HS-5 (cell line): ENCODE measurements at regions not wholly inside any gene's neighbourhood (a gene's known extent, or its start where the extent isn't known, plus 50 kb on each side); places are given as distances from the start of the nearest gene placed in this dataset.
A peak's percentile ranks its signal among the peaks of the same experiment; 100 is the strongest.
"Not testable (repeated sequence)": the region's sequence is repeated elsewhere in the genome, so short reads cannot be mapped to it uniquely, and the experiment has no call there.

Experiments
- DNase-seq: peaks from one replicate; pipeline ENCODE4 v3.0.0-alpha.2; 2012; ENCODE audit warnings: low read depth

- DNase-seq: no peak
These were observed 183.1 kb upstream of the KCNMB2 start for GRCh38 chr3:178353006-178353694.

- no peak for DNase-seq
These were observed 176.5 kb upstream of the KCNMB2 start for GRCh38 chr3:178359728-178360127.

GRCh38 chr3:178363048-178363447 lies 173.2 kb upstream of the KCNMB2 start:
- DNase-seq: not testable (repeated sequence)

- no peak for DNase-seq
These were observed 168.2 kb upstream of the KCNMB2 start for GRCh38 chr3:178367817-178368617.

- DNase-seq: no peak
These were observed 167.2 kb upstream of the KCNMB2 start for GRCh38 chr3:178369006-178369405.

GRCh38 chr3:178369811-178370210 lies 166.4 kb upstream of the KCNMB2 start:
- DNase-seq: no peak

- DNase-seq: no peak
These were observed 165.8 kb upstream of the KCNMB2 start for GRCh38 chr3:178370387-178370786.

GRCh38 chr3:178381555-178381954 lies 154.7 kb upstream of the KCNMB2 start:
- DNase-seq: no peak

GRCh38 chr3:178381971-178382448 lies 154.2 kb upstream of the KCNMB2 start:
- no peak for DNase-seq

GRCh38 chr3:178382449-178383061 lies 153.7 kb upstream of the KCNMB2 start:
- peak; percentile 75 for DNase-seq

GRCh38 chr3:178384321-178385230 lies 151.7 kb upstream of the KCNMB2 start:
- DNase-seq: no peak

- DNase-seq: no peak
These were observed 150.8 kb upstream of the KCNMB2 start for GRCh38 chr3:178385280-178385952.

- DNase-seq: no peak
These were observed 149.8 kb upstream of the KCNMB2 start for GRCh38 chr3:178386401-178386800.

- DNase-seq: no peak
These were observed 149.4 kb upstream of the KCNMB2 start for GRCh38 chr3:178386880-178387279.

GRCh38 chr3:178388473-178388872 lies 147.8 kb upstream of the KCNMB2 start:
- no peak for DNase-seq

GRCh38 chr3:178389258-178389657 lies 147.0 kb upstream of the KCNMB2 start:
- no peak for DNase-seq

- DNase-seq: no peak
These were observed 143.7 kb upstream of the KCNMB2 start for GRCh38 chr3:178392511-178392926.

GRCh38 chr3:178393146-178393545 lies 143.1 kb upstream of the KCNMB2 start:
- no peak for DNase-seq

- DNase-seq: peak; percentile 66
These were observed 142.4 kb upstream of the KCNMB2 start for GRCh38 chr3:178393824-178394223.

GRCh38 chr3:178396318-178396717 lies 139.9 kb upstream of the KCNMB2 start:
- DNase-seq: no peak

- no peak for DNase-seq
These were observed 139.0 kb upstream of the KCNMB2 start for GRCh38 chr3:178397202-178397601.
